HUES64 (cell line): ENCODE measurements at regions not wholly inside any gene's neighbourhood (a gene's known extent, or its start where the extent isn't known, plus 50 kb on each side); places are given as distances from the start of the nearest gene placed in this dataset.

Experiments used
- H3K27ac ChIP-seq: 2 replicates; pipeline ENCODE4 v1.7.0; 2013; ENCODE audit warnings: low read depth, low read length, inconsistent platforms
- H3K27me3 ChIP-seq: 2 replicates; pipeline ENCODE4 v1.6.1; 2013; ENCODE audit warnings: mild to moderate bottlenecking, low read length; ENCODE audit not compliant: insufficient read depth
- H3K36me3 ChIP-seq: 2 replicates; pipeline ENCODE4 v1.6.1; 2013; ENCODE audit warnings: mild to moderate bottlenecking, low read length; ENCODE audit not compliant: insufficient read depth
- H3K4me1 ChIP-seq: 2 replicates; pipeline ENCODE4 v1.6.1; 2013; ENCODE audit warnings: mild to moderate bottlenecking, low read length, moderate library complexity; ENCODE audit not compliant: insufficient read depth
- H3K4me3 ChIP-seq: 2 replicates; pipeline ENCODE4 v1.5.1; 2013; ENCODE audit warnings: mild to moderate bottlenecking, low read length, moderate library complexity
- H3K9ac ChIP-seq: 2 replicates; pipeline ENCODE4 v1.6.1; 2013; ENCODE audit warnings: mild to moderate bottlenecking, low read depth, low read length
- H3K9me3 ChIP-seq: 2 replicates; pipeline ENCODE4 v1.6.1; 2013; ENCODE audit warnings: low read depth, low read length; ENCODE audit not compliant: insufficient read depth
- WGBS: fragments of 150-250, 120-280 bp; methylation state at CpG from one replicate; pipeline ENCODE4 v1.1.7; 2013; ENCODE audit warnings: missing lambda C conversion rate; 5-methylcytosine and 5-hydroxymethylcytosine counted together

DNA sequence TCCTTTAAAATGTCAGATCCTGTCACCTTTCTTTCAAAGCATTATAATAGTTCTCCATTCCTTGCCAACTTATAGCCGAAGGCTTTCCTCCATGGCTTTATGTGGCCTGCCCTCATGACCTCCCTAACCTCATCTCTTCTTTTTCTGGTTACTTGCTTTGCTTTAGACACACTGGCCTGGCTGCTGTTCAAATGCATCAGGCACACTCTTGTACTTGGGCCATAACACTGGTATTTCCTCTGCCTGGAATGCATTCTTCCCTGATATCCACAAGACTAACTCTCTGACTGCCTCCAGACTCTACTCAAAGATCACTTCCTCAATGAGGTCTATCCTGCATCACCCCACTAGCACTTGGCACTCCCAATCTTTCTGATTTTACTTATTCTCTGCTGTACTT is 710.3 kb downstream of the KCNA4 start:
- Histone ChIP-seq H3K27me3 (no peaks in the 10 kb centered on the region), H3K9me3 (no peaks in the 10 kb centered on the region), H3K4me3 (no peak overlapping the region), H3K27ac (no peak overlapping the region), H3K9ac (no peak overlapping the region), H3K4me1 (no peaks in the 10 kb centered on the region), H3K36me3 (no peaks in the 10 kb centered on the region)
- 90% methylated on average over 1 of the region's 1 CpG for WGBS

DNA sequence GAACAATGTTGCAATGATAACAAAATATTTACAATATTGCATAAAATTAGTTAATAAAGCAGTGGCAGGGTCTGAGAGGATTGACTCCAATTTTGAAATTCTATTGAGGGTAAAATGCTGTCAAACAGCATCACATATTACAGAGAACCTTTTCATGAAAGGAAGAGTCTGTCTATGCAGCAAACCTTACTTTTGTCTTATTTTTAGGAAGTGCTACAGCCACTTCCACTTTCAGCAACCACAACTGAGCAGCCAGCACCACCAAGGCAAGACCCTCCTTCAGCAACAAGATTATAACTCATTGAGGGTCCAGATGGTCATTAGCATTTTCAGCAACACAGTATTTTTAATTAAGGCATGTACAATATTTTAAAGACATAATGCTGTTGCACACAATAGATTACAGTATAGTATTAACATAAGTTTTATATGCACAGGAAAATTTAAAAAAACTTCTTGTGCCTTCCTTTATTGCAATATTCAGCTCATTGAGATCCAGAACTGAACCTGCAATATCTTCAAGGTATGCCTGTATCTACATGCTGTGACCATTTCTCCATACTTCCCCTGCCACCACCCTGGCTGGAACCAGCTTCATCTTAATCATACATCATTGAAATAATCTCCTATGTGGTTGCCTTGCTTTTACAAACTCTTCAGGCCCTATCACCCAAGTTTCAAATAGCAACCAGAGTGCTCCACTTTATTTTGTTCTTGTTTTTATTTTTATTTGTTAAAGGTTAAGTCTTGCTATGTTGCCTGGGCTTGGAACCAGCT is 711.2 kb downstream of the KCNA4 start:
- Histone ChIP-seq H3K4me3 (no peak overlapping the region), H3K9ac (no peak overlapping the region), H3K4me1 (no peaks in the 10 kb centered on the region), H3K27me3 (no peaks in the 10 kb centered on the region), H3K36me3 (no peaks in the 10 kb centered on the region), H3K27ac (no peak overlapping the region), H3K9me3 (no peaks in the 10 kb centered on the region)

DNA sequence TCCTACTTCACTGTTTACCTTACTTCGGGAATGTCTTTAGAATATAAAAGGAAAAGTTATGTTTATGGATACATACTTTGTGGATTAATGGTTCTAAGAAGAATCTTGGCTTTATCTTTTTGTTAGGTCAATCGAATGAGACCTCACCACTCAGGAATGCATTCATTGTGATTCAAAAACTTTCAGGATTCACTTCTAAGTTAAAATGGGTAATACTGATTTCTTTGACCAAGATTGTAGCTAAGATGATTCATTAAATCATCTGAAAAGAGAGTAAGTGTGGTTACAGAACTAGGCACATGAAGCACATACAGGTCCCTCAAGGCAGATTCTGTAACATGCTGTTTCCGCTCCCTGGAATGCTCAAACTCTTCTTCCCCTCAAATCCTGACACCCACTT is 716.4 kb downstream of the KCNA4 start:
- WGBS = 88% methylated on average over 2 of the region's 3 CpGs
- H3K9me3 ChIP-seq = no peaks in the 10 kb centered on the region
- no peaks in the 10 kb centered on the region for H3K36me3 ChIP-seq
- no peaks in the 10 kb centered on the region for H3K27me3 ChIP-seq
- H3K27ac ChIP-seq = no peak overlapping the region; the same call in 1 of the 2 replicates
- no peak overlapping the region for H3K4me3 ChIP-seq
- H3K9ac ChIP-seq = no peak overlapping the region
- H3K4me1 ChIP-seq = 0 out of 2 replicates have a peak, but pooled peaks cover 4% of the 10 kb centered on the region

DNA sequence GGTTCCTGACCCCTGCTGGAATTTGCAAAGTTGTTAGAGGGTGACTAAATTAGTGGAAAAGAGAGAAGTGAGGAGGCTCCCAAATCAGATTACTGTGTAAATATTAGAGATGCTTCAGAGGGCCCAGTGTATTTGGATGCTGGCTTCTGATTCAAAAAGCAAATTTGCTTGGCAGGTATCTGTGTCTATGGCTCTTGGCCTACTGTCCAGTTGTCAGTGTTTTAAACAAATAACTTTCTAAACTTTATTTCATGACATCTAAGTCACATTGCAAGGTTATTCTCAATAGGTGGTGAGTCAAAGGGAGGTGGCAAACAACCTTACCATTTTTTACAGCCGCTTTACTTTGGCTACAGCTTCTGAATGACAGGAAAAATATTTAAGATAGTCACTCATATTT is 720.1 kb downstream of the KCNA4 start:
- H3K4me1 ChIP-seq = 0 out of 2 replicates have a peak, but pooled peaks cover 4% of the 10 kb centered on the region
- no peak overlapping the region for H3K9ac ChIP-seq
- no peaks in the 10 kb centered on the region for H3K9me3 ChIP-seq
- WGBS = 83% methylated on average over 1 of the region's 1 CpG
- no peak overlapping the region for H3K27ac ChIP-seq
- no peaks in the 10 kb centered on the region for H3K27me3 ChIP-seq
- no peak overlapping the region for H3K4me3 ChIP-seq
- no peaks in the 10 kb centered on the region for H3K36me3 ChIP-seq

DNA sequence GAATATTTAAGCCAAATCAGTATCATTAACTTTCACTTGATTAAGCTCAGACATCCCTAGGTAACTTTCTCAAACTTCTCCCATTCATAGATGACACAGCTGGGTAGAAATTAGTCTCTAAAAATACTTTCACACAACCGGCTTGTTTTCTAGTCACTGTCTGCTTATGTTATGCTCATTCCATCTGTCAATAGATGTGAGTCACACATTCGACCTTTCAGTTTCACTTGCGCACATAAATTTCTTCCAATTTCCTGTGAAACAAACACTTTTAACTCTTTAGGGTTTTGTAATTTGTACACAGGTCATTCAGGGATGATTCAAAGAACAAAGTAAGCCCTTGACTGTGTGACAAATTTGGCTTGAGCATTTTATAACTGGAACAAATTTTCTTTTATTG is 723.0 kb downstream of the KCNA4 start:
- Histone ChIP-seq H3K27ac (no peak overlapping the region), H3K9ac (no peak overlapping the region), H3K4me1 (no peaks in the 10 kb centered on the region), H3K27me3 (no peaks in the 10 kb centered on the region), H3K9me3 (no peaks in the 10 kb centered on the region), H3K36me3 (no peaks in the 10 kb centered on the region), H3K4me3 (no peak overlapping the region)
- 80% methylated on average over 3 of the region's 3 CpGs for WGBS

DNA sequence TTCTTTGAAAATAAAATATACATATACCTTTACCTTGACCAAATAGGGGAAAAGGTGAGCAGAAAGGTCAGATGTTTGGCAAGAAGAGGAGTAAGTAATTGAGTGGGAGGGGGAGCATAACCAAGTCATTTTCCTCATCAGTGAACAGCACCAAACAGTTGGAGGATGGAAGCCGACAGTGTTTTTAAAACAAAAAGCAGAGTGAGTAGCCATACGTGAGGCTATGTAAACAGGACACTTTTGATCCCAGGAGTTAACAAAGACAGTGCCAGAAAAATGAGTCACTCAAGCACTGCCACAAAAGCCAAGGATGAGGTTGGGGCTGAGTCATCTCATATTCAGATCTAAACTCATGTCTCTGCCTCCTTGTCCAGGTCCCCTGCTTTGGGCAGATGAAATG is 734.7 kb downstream of the KCNA4 start:
- Histone ChIP-seq H3K4me3 (no peak overlapping the region), H3K27me3 (no peaks in the 10 kb centered on the region), H3K4me1 (peaks cover 6% of the 10 kb centered on the region; the same call in 1 of the 2 replicates), H3K36me3 (no peaks in the 10 kb centered on the region), H3K27ac (no peak overlapping the region), H3K9ac (no peak overlapping the region), H3K9me3 (no peaks in the 10 kb centered on the region)
- WGBS = 80% methylated on average over 2 of the region's 2 CpGs

DNA sequence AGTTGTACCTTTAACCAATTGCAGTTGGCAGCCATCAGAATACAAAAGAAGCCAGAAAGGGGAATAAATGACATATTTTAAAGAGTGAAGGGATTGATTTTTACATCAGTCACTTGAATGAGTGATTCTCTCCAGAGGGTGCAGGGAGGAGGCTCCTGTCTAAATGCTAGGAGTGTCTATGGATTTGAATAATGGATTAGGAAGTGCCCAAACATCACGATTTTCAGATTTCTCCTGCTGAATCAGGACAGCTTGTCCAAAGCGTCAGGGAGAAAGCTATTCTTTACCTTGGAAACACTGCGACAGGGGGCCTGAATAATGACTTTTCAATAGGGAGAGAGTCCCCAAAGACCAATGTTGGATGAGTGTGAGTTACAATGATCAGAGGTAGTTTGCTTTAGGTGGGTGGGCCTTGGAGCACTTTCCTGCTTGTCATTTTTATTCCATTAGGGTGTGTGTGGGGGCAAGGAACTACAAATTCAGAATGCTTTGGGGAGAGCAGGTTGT is 735.5 kb downstream of the KCNA4 start:
- Histone ChIP-seq H3K4me1 (peaks cover 6% of the 10 kb centered on the region; the same call in 1 of the 2 replicates), H3K4me3 (no peak overlapping the region), H3K36me3 (no peaks in the 10 kb centered on the region), H3K27ac (no peak overlapping the region), H3K27me3 (no peaks in the 10 kb centered on the region), H3K9me3 (no peaks in the 10 kb centered on the region), H3K9ac (no peak overlapping the region)
- 90% methylated on average over 3 of the region's 3 CpGs for WGBS

DNA sequence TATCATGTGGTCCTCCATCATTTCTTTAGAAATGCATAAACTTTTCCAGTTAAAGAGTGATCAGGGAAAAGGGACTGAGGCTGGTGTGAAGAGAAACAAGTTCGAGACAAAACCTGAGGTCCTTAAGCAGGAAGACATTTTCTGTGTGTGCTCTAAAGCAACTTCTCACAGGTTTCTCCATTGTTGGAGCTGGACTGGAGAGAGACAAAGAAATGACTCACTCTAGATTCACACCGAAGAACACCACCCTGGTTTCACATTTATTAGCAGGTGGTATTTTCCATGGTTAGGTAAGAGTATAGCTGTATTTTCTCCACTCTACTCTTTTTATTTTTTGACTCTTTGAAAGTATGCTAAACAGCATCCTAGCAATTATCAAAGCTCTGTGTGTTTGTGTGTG is 736.4 kb downstream of the KCNA4 start:
- WGBS = 84% methylated on average over 1 of the region's 2 CpGs
- no peak overlapping the region for H3K9ac ChIP-seq

DNA sequence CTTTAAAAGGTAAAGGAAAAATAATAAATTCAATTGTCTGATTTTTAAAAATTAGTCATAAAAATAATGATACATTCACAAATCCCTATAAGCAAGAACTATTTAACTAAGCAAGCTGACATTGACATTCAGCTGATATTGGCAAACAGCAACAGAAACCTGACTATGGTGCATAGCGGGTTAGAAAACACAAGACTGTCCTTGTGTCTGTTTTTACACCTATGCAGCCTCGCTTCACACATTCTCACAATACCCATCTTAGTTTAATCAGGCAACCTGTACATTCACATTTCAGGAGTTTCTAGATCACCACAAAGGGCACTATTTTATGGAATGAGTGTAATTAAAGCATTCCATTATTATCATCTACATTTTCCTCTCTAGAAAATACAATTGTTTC is 737.1 kb downstream of the KCNA4 start:
- Histone ChIP-seq H3K9ac (no peak overlapping the region), H3K27me3 (no peaks in the 10 kb centered on the region), H3K4me3 (no peak overlapping the region), H3K9me3 (no peaks in the 10 kb centered on the region), H3K4me1 (peaks cover 6% of the 10 kb centered on the region; the same call in 1 of the 2 replicates), H3K27ac (no peak overlapping the region), H3K36me3 (no peaks in the 10 kb centered on the region)
- 74% methylated on average over 2 of the region's 2 CpGs for WGBS

More for the DNA sequence above, 736.4 kb downstream of the KCNA4 start:
- Histone ChIP-seq H3K9me3 (no peaks in the 10 kb centered on the region), H3K27ac (no peak overlapping the region), H3K27me3 (no peaks in the 10 kb centered on the region), H3K36me3 (no peaks in the 10 kb centered on the region), H3K4me3 (no peak overlapping the region), H3K4me1 (peaks cover 6% of the 10 kb centered on the region; the same call in 1 of the 2 replicates)

DNA sequence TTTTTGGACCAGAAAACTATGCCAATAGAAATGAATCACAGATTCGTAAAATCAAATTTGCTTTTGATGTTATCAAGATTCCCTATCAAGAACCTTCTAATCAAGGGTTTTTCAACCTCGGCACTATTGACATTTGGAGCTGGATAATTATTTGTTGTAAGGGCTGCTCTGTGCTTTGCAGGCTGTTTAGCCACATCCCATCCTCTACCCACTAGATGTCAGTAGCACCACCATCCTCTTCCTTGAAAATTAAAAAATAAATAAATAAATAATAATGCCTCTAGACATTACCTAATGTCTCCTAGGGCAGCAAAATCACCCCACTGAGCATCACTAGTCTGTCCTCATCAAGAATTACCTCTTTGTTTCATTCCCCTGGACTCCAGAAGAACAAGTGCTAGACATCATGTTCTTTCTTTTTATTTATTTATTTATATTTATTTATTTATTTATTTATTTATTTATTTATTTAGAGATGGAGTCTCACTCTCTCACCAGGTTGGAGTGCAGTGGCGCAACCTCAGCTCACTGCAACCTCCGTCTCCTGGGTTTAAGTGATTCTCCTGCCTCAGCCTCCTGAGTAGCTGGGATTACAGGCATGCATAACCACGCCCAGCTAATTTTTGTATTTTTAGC is 744.7 kb downstream of the KCNA4 start:
- no peak overlapping the region for H3K9ac ChIP-seq
- H3K36me3 ChIP-seq = no peaks in the 10 kb centered on the region
- no peaks in the 10 kb centered on the region for H3K4me1 ChIP-seq
- H3K27me3 ChIP-seq = no peaks in the 10 kb centered on the region
- H3K9me3 ChIP-seq = no peaks in the 10 kb centered on the region
- H3K27ac ChIP-seq = no peak overlapping the region
- WGBS = 98% methylated on average over 4 of the region's 5 CpGs
- no peak overlapping the region for H3K4me3 ChIP-seq

DNA sequence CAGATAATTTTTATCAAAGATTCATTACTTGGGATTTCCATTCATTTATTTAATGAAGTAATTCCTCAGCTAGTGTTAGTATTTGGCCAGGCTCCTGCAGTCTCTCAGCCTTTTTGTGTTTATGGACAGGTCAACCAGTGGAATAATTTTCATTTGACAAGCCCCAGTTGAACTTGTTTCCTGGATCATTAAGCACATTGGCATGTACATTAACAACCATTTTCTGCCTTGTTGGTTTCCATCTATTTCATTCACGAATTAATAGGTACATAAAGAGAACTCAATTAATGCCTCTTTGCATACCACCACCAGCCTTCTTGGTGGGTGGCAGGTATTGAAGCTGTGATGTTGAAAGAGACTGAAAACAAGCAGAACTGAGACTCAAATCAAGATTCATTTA is 745.2 kb downstream of the KCNA4 start:
- Histone ChIP-seq H3K9ac (no peak overlapping the region), H3K9me3 (no peaks in the 10 kb centered on the region), H3K27me3 (no peaks in the 10 kb centered on the region), H3K4me3 (no peak overlapping the region), H3K4me1 (no peaks in the 10 kb centered on the region), H3K27ac (no peak overlapping the region), H3K36me3 (no peaks in the 10 kb centered on the region)
- WGBS = 50% methylated on average over 1 of the region's 1 CpG
